Activated CD4-positive, alpha-beta T cell treated with anti-CD3 and anti-CD28 coated beads, Interleukin-2, amount 50 U/mL, for 4 hours (primary cell): ENCODE measurements at regions not wholly inside any gene's neighbourhood (a gene's known extent, or its start where the extent isn't known, plus 50 kb on each side); places are given as distances from the start of the nearest gene placed in this dataset.

Source experiments
- DNase-seq, 2 experiments: peaks; one replicate each; pipeline ENCODE4 v3.0.0-alpha.2; 2020

GRCh38 chr1:168875831-168876230 is 146.8 kb upstream of the DPT start:
- no peak for DNase-seq

- DNase-seq, result no peak
Measured at GRCh38 chr1:168876830-168877229, 147.8 kb upstream of the DPT start.

- DNase-seq, result no peak
Measured at GRCh38 chr1:168879896-168880734, 151.1 kb upstream of the DPT start.

GRCh38 chr1:168881656-168882260 is 152.8 kb upstream of the DPT start:
- DNase-seq, result no peak

GRCh38 chr1:168887381-168887780 is 158.4 kb upstream of the DPT start:
- no peak for DNase-seq

- DNase-seq, result no peak
Measured at GRCh38 chr1:168888418-168888817, 159.4 kb upstream of the DPT start.

GRCh38 chr1:168892931-168893330 is 163.9 kb upstream of the DPT start:
- no peak for DNase-seq

- no peak for DNase-seq
Measured at GRCh38 chr1:168893359-168893801, 164.4 kb upstream of the DPT start.

- DNase-seq, result no peak
Measured at GRCh38 chr1:168894397-168894903, 165.4 kb upstream of the DPT start.

GRCh38 chr1:168897249-168897648 is 168.2 kb upstream of the DPT start:
- no peak for DNase-seq

GRCh38 chr1:168903237-168903830 is 174.3 kb upstream of the DPT start:
- no peak for DNase-seq

- no peak for DNase-seq
Measured at GRCh38 chr1:168905633-168906032, 176.6 kb upstream of the DPT start.

- no peak for DNase-seq
Measured at GRCh38 chr1:168906367-168906766, 177.4 kb upstream of the DPT start.

- DNase-seq, result no peak
Measured at GRCh38 chr1:168907053-168907452, 178.0 kb upstream of the DPT start.

- no peak for DNase-seq
Measured at GRCh38 chr1:168907786-168908348, 178.9 kb upstream of the DPT start.

- DNase-seq, result no peak
Measured at GRCh38 chr1:168910403-168910802, 181.4 kb upstream of the DPT start.

GRCh38 chr1:168911370-168911769 is 182.4 kb upstream of the DPT start:
- DNase-seq, result no peak

GRCh38 chr1:168913711-168914463 is 184.9 kb upstream of the DPT start:
- no peak for DNase-seq

- DNase-seq, result no peak
Measured at GRCh38 chr1:168917309-168917708, 188.3 kb upstream of the DPT start.

- DNase-seq, result no peak
Measured at GRCh38 chr1:168917796-168918195, 188.7 kb upstream of the ATP1B1 start.

GRCh38 chr1:168918860-168919741 is 187.4 kb upstream of the ATP1B1 start:
- DNase-seq, result no peak
